ENCODE measurements at regions not wholly inside any gene's neighbourhood (a gene's known extent, or its start where the extent isn't known, plus 50 kb on each side); places are given as distances from the start of the nearest gene placed in this dataset.

DNA sequence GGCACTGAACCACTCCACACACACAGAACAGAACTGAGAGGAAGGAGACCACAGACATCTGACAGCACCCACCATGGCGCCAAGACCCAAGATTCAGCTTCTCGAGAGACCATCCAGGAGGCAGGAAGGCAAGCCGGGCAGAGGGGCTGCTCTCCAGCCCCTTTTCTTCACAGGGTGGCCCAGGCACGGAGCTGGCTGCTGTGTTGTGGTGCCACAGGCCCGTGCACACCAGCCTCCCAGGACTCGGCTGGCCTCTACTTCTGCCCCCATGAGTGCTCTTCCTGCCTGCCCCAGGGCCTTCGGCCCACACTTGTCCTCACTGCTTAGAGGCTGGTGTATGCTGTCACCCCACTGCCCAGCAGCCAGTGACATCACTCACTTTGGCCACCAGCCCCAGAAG, 547.6 kb upstream of the RAB6C start:
- no peak for DNase-seq

DNA sequence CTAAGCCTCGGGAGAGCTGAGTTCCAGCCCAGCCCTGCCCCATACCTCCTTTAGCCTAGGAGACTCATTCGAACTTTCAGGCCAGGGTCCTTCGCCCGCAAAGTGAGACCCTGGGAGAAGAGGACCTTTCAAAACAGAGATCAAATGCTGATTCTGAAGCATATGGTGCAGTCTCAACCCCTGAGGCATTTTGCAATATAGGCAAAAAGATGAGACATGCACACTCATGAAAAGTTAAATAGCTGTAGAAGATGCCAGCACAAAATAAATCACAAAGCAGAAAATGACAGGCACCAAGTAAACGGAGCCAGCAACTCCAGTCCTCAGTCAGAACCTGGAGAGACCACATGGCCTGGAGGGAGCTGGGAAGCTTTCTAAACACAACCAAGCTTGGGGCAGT, 542.7 kb upstream of the RAB6C start:
- no peak for DNase-seq

DNA sequence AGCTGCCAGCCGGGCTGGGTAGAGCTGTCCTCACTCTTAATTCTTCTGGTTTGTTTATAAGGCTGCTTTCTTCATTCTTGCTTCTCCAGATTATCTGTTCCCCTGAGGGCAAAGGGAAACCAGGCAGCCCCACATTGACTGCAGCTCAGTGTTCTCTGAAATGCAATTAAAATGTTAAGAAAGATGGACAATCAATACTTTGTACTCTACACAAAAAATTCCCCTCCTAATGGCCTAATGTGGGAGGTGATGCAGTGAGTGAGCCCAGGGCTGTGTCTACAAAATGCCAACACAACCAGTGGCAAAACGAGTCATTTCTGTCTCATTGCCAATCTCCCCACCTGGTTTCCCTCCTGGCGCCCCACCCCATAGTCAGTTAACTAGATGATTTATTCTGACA, 541.7 kb upstream of the RAB6C start:
- no peak for DNase-seq

DNA sequence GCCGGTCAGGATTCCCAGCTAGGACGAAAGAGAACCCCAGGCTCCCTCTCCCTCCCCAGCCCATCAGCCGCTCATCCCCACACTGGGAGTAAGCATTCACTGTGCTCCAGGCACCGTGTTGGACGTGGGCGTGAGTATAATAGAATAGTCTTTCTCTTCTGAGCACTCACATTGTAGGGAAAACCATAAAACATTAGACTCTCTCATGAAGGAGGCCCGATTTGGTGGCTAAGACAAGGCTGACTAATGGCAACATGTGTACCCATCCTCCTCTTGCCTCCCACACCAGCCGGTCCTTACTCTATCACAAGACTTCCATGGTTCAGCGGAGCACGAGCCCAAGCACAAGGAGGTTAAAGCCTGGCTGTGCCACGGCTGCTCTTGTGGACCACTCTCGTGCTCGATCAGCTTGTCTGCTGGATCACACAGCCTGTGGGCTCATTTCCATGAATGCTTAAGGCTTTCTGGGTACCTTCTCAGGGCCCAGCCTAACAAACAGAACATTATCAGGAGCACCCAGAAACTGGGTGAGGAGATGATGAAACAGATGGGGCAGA, 540.9 kb upstream of the RAB6C start:
- DNase-seq = no peak

DNA sequence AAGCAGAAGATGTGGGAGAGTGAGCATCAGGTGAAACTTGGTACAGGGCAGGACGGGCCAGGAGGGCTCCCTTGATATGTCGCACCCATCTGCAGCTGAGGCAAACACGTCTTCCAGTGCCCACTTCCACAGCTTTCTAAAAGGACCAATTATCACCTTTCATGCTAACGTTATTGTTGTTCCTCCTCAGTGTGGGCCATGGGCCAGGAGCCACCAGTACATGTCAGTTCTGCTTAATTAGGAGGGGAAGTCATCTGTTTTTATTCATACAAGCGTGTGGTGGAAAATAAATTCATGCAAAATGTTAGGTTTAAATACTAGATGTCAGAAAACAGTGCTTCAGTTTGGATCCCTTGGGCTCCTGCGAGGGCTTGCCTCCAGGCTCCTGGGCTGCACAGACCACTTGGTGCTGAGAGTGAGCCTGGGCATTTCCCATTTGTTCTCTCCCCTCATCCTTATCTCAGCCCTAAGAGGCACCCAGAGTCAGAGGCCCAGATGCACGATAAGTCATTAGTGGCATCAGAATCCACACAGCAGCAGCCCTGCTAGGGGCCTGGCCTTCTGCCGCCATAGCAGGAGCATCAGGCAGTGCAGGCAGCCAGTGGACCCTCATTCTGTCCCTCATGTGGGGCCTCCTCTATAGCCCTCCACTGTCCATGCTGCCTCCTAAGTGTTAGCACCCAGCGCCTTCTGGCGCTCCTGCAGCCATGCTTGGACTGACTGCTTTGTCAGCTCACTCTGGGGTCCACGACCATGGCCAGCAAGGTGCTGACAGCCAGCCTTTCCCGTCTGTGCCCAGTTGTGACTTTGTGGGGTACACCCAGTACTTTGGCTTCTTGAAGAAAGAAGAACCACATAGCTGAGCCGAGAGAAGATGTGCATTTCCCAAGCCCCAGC, 539.8 kb upstream of the RAB6C start:
- no peak for DNase-seq

DNA sequence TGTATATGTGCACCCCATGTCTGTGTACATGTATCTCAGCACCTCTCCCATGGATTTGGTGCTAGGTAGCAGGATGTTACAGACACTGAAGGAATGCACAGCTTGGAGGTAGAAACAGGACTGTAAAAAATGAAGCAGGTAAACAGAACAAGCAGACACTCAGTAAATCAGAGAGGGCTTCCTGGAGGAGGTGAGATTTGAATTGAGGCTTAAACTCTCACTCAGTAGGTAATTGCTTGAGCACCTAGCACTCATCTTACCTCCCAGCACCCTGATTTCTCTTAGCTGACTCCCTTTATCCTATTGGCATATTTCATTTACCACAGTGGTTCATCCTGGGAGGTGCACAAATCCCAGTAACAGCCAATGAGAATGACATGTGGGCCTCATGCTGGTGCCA, 537.9 kb upstream of the RAB6C start:
- no peak for DNase-seq

DNA sequence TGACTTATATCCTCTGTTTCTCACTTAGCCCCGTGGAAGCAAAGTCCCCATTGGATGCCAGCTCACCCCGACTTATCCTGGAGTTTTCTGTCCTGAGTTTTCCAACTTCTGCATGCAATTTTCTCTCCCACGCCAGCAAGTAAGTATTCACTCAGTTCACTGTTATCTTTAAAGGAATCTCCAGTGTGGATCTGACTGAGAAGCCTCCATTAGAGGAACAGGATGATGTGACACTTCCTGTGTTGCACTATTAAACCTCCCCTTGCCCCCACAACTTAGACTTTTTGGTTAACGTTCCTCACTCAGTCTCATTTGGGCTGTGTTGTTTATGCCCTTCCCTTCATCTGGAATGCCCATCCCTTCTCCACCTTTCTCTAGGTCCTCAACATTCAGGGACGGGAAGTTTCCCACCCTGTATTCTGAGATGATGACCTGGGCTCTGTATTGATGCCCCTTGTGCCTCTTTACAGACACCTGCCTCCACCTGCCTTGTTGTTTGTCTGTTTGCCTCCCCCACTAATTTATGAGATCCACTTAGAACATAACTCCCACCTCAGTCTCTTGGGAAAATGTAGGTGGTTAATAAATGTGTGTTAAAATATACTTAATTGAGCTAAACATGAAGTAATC, 536.1 kb upstream of the RAB6C start:
- DNase-seq = peak in 1 of 5 experiments; percentile 5

DNA sequence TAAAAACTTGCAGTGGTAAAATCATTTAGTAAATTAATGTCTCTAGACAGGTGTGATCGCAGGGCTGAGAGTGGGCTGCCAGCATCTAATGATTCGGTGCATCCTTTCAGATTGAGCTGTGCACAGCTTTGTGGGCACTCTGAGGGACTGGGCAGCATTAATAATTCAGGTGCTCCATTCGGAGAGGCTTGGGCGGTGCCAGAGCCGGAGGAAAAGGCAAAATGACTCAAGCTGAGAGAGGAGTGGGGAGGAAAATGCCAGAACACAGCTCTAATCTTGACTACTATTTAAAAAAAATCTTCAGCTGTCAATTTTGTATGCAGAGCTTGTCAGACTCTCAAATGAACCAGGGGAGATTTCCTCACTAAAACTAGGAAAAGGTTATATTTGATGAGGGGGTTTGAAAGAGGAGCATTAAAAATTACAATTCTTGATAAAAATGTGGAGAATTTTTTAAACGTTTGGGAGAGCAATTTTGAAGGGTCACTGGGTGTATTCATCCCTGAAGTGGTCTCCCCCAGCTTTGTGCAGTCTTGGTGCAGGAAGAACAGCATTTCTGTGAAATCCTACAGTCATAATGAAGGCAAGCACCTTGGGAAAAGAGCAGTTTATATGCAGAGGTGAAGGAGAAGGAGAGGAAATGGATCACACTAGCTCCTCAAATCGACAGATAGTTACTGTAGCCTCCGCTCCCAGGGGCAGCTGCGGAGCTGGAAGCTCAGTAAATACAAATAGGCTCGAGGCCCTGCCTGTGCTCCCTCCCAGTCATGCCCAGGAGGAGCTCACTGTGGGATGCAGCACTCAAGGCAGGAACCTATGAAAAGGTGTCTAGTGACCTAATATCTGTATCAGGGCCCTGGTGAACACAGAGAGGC, 535.4 kb upstream of the RAB6C start:
- DNase-seq = no peak

DNA sequence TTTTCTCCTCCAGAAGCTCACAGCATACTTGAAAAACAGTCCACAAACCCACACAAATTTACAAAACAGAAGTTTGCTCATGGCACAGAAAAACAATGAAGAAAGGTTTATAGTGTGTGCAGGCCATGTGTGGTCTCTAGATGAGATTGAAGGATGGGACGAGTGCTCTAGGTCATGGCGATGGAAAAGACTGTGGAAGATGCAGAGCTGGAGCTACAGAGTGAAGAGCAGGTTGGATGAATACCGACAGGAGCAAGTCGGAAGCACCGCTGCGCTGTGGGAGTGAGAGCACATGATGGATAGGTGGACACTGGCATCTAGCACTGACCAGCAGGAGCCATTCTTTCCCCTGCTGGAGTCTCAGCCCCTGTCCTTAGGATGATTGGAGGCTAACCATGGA, 534.7 kb upstream of the RAB6C start:
- DNase-seq = no peak

DNA sequence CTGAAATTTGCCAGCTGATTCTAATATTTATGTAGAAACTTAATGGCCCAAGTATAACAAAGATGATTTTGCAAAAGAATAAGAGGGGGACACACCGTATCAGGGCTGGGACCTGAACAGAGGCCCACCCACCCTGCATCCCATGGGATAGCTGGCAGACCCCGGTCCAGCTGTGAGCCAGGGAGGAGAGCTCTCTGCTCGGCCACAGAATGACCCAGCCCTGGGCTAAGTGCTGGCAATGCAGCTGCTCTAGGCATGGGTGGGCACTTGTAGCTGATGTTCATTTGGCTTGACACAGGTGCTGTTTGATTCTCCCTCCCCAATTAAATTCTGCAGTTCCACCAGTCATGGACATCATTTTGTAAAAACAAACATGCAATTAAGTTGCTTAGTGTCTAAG, 522.8 kb upstream of the RAB6C start:
- no peak for DNase-seq

DNA sequence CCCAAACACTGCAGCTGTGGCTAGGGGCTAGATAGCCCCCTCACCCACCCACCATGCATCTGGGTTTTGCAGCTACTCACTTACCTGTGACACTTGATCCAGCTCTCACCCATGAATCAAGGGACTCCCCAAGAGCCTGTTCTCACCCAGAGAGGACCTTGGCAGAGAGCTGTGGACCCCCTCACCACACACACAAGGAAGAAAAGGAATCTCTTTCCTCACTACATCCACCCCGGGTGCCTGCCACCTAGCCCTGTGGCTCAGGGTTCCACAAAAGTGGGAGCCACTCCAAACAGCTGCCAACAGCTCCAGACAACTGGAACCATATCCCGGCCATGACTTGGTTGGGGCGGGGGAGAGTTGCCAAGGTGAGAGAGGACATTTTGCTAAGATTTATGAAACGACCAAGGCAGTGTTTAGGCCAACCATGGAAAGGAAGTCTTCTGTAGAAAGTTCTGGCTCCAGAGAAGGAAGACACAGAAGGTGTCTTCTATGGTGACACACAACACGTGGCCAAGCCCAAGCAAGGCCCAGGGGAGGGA, 522.1 kb upstream of the RAB6C start:
- DNase-seq = no peak

DNA sequence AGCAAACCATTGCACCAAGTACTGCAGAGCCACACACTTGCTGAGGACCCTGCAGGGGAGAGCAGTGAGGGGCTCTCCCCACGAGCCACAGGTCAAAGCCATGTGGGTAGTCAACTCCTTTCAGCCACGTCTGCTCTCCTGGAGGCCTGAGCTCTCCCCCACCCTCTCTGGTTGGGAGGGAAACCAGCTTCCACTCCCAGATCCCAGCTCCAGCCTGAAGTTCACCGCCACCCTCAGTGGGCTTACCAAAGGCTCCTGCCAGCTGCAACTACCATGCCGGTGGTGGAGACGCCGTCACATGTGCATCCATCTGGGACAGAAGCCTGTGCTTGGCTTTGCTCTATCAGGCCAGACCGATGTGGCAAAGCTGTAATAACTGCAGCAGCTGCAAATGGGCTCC, 521.5 kb upstream of the RAB6C start:
- DNase-seq = no peak

DNA sequence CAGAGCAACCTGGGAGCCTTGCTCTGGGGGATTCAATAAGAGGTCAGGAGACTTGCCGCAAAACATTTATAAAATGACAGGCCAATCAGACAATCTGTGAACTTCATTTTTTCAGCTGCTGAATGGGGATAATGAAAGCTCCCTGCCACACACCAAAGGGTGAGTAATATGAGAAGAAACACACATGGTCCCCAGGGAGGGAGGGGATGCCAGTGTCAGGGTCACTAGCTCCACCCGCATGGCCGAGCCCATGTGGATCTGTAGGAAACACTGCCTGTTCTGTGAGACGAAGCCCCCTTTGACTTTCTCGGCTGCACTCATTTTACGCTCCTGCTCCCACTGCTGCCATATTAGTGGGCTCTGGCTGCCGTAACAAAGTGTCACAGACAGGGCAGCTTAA, 521.0 kb upstream of the RAB6C start:
- DNase-seq = no peak

DNA sequence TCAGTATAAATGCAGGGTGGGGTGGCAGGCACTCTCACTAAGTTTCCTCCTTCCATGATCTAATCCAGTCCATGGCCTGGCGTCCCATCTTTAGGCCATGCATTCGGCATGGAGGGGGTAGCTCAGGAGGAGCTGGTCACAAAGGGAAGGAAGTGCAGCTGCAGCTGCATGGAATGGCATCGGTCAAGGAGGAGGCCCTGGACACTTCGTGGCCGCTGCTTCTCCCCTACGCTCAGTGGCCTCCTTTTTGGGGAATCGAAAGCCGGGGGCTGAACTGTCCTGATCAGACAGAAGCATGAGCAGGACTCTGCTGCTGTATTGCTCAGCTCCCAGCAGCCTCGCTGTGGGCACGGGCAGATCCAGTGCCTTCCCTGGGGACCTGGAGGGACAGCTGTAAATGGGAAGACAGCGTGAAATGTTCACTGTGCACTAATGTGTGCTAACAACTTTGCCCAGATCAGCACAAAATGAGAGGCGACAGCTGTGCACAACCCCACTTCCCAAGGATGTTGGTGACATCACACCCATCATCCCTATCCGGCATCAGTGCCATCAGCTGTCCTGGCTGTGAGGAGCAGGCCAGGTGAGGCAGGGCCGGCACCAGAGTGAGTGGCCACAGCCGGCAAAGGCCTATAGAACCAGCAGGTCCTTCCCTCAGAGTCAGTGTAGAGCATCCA, 520.1 kb upstream of the RAB6C start:
- no peak for DNase-seq

DNA sequence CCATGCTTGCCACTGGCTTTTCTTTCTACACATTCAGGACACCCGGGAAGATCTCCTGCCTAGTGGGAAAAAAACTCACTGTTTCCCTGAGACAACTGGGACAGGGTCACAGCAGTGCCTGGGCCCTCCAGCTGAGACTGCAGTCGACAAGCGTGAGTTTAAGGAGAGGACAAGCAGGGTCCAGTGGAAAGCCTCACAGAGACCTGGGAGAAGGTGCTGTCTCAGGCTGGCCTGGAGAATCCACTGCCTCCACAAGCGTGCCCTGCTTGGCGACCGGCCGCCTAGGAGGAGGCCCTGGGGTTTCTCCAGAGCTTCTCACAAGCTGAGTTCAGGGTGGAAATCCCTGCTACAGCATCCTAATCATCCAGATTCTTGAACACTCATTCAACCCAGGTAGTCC, 519.6 kb upstream of the RAB6C start:
- no peak for DNase-seq

DNA sequence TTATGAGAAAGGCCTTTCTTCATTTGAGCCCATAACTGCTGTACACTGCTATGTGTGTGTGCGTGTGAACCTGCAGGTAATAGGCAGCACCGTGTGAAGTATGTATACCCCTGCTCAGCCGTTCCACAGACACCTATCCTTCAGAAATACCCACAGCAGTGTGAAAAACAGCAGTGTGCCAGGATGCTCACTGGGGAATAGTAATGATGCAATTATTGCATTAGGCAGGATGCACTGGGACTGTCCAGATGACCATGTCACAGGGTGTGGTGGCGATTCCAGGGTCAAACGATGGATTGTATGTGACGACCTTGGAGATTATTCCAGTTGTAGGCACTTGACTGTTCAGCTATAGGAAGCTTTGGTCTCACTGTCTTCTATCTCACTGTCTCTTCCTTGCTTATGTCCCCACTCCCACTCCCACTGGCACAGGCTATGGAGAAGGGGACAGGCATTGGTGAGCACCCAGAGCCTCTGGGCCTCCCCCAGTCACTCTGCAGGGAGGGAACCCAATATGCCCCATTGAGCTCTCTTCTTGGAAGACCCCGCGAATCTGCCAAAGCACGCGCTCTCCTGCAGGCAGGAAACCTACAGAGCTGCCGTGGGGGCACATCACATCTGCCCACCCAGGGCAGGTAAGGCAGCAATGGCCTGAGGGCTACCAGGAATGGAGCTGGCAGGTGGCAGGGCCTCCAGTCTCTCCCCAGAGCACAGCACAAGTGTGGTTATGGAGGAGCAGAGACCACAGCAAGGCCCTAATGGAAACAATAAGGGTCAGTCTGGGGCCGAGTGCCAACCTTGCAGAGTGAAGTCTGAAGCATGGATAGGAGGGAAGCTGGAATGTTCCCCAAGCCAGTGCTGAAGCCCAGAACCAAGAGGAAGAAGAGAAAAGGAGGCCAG, 518.9 kb upstream of the RAB6C start:
- no peak for DNase-seq

DNA sequence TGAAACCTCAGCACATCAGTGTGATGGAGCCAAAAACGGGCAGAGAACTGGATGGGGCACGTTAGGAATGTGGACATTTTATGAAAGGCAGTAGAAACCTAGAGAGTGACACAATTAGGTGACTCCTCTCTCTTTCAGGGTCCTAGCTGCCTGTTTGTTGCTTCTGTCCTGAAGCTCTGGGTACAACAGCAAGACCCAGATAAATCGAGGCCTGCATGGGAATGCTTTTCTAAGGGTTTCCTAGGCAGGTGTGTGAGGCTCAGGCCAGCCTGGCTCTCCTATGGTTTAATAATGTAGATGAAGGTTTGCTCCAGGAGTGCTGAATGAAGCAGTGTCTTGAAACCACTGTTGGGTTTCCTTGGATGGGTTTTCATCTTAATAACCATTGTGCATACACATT, 517.1 kb upstream of the RAB6C start:
- no peak for DNase-seq

DNA sequence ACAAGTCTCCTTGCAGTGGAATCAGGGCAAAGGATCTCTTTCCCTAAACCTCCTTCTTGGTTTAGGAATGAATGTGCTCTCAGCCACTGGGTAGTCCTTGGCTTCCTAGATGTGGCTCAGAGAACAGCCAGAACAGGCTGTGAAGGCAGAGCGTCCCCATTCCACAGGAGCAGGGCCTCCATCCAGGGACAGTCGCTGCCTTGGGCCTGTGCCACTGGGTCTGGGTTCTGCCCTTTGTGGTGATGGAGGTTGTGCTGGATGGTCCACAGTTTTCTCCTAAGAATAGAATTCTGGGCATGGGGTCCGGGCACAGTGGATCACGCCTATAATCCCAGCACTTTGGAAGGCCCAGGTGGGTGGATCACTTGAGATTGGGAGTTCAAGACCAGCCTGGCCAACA, 516.5 kb upstream of the RAB6C start:
- no peak for DNase-seq

DNA sequence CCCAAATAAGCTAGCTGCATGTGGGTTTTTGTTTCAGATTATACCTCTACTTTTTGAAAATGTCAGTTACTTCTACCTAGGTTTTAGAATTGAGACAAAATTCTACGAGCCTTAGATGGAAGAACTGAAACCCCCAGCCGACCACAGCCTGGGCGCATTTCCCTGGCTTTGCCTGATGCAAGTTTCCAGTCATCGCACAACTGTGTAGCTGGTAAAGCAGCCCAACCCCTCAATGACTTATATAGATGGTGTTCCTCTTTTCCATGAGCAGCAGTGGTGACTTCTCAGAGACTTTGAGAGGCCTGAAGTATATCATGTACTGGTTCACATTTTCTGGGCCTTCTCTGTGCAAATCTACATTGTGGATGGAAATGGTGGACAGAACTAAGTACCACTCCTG, 515.4 kb upstream of the RAB6C start:
- no peak for DNase-seq

DNA sequence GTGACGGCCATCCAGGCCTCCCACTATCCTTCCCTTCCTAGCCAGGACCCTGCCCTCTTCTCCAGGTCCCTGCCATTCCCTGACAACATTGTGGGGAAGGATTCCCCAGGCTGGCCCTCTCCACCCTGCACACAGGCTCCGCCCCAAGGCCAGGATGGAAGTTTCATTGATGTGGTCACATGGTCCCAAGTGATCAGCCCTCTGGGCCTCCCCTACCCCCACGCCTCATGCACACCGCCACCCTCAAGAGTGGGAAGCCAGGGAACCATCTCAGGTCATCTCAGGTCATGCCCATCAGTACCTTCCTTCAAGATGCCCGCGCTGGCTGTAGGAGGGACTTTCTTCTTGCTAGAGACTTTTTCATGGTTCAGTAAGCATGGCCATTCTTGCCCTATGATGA, 514.8 kb upstream of the RAB6C start:
- no peak for DNase-seq

DNA sequence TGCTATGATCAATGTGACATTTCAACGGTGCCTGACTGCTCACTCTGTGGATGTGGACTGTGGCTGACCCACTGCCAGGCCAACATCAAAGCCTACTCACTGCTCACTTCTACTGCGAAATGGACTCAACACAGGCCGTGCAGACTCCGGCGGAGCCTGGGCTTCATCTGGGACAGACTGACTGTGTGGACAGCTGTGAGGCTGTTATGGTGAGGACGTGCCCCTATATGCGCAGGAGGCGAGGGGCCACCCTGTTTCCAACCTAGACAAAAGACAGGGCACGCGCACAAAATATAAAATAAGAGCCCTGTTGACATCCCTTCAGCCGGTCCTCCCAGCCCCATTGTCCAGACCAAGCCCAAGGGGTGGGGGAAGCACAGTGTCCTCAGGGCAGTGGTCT, 514.4 kb upstream of the RAB6C start:
- no peak for DNase-seq

All from T-helper 2 cell (primary cell).